ENCODE measurements at regions not wholly inside any gene's neighbourhood (a gene's known extent, or its start where the extent isn't known, plus 50 kb on each side); places are given as distances from the start of the nearest gene placed in this dataset.

- TF ChIP-seq POLR2A (IDR thresholded peaks at IDR 0.05) = no peak
- TF ChIP-seq, protein P1, sequence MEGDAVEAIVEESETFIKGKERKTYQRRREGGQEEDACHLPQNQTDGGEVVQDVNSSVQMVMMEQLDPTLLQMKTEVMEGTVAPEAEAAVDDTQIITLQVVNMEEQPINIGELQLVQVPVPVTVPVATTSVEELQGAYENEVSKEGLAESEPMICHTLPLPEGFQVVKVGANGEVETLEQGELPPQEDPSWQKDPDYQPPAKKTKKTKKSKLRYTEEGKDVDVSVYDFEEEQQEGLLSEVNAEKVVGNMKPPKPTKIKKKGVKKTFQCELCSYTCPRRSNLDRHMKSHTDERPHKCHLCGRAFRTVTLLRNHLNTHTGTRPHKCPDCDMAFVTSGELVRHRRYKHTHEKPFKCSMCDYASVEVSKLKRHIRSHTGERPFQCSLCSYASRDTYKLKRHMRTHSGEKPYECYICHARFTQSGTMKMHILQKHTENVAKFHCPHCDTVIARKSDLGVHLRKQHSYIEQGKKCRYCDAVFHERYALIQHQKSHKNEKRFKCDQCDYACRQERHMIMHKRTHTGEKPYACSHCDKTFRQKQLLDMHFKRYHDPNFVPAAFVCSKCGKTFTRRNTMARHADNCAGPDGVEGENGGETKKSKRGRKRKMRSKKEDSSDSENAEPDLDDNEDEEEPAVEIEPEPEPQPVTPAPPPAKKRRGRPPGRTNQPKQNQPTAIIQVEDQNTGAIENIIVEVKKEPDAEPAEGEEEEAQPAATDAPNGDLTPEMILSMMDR (IDR thresholded peaks at IDR 0.05) = no peak
These were observed 148.2 kb upstream of the PMEPA1 start for GRCh38 chr20:57857969-57858368.

Data from esophagus squamous epithelium (tissue), 4 donors.